Activated B cell treated with CpG ODN at 0.5 μM for 24 hours (primary cell): ENCODE measurements at regions not wholly inside any gene's neighbourhood (a gene's known extent, or its start where the extent isn't known, plus 50 kb on each side); places are given as distances from the start of the nearest gene placed in this dataset.

Experiments
- ATAC-seq: fragments of 200-7000 bp; cut with Tn5 transposase; one replicate; pipeline ENCODE4 v1.10.0; 2021; ENCODE audit warnings: low read depth, mild to moderate bottlenecking, moderate library complexity
- CTCF ChIA-PET: fragments of 350-600 bp; sonication (Branson Sonifier 250); formaldehyde crosslinking; loops from one replicate; lab custom pipeline; 2021; ENCODE audit warnings: antibody characterized with exemption; lab: Charles Lee
- POLR2A ChIA-PET: fragments of 350-600 bp; sonication (Branson Sonifier 250); formaldehyde crosslinking; loops from one replicate; lab custom pipeline; 2021; ENCODE audit warnings: antibody characterized with exemption; lab: Charles Lee
- DNase-seq: peaks from one replicate; pipeline ENCODE4 v3.0.0; 2022
- H3K27ac Mint-ChIP-seq: one replicate; pipeline ENCODE4 v1.8.0; 2020; ENCODE audit warnings: mixed read lengths
- H3K27me3 Mint-ChIP-seq: one replicate; pipeline ENCODE4 v1.8.0; 2021; ENCODE audit warnings: mixed read lengths
- H3K36me3 Mint-ChIP-seq: one replicate; pipeline ENCODE4 v1.8.0; 2021; ENCODE audit warnings: low read depth, mixed read lengths
- H3K4me1 Mint-ChIP-seq: one replicate; pipeline ENCODE4 v1.8.0; 2021; ENCODE audit warnings: mixed read lengths
- H3K4me3 Mint-ChIP-seq: one replicate; pipeline ENCODE4 v1.8.0; 2020; ENCODE audit warnings: mild to moderate bottlenecking, mixed read lengths
- H3K9me3 Mint-ChIP-seq: one replicate; pipeline ENCODE4 v1.8.0; 2020; ENCODE audit warnings: mixed read lengths
- intact Hi-C: fragments of 100-400 bp; cut with micrococcal nuclease; formaldehyde crosslinking; loops from one replicate; pipeline ENCODE4 v1.15.1; 2024
- TF ChIP-seq, protein P1 (sequence below): fragments of 200-600 bp; IDR thresholded peaks from one replicate; pipeline ENCODE4 v1.8.0; 2022; ENCODE audit warnings: antibody characterized with exemption, mild to moderate bottlenecking

DNA sequence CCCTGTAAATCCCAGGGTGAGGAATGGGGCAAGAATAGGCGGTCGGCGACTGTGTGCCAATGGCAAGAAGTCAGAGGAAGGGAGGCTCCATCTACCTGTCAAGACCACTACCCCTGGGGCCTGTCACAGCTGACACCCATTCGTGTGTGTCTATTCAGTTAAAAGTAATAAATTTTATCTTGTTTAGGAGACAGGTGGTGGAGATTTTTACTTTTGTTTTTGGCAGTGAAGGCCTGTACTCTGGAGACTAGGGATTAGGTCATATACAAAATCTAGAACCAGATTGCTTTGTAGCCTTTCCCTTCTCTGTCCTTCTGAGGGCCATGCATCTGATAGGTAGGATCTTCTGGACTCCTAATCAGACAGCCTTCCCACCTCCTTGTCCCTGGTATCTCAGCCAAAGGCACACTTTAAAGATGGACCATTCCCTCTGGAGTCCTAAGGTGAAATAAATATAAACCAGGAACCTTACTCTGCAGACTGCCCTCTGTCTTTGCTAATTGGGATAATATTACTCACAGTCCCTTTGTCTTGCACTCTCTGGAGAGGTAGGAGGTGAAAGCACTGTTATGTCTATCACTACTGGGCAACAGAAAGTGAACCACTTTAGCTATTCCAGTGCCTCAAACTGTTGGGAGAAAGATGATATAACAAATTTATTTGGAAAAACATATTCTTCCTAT lies 213.2 kb upstream of the ACTBL2 start:
- TF ChIP-seq, protein P1, sequence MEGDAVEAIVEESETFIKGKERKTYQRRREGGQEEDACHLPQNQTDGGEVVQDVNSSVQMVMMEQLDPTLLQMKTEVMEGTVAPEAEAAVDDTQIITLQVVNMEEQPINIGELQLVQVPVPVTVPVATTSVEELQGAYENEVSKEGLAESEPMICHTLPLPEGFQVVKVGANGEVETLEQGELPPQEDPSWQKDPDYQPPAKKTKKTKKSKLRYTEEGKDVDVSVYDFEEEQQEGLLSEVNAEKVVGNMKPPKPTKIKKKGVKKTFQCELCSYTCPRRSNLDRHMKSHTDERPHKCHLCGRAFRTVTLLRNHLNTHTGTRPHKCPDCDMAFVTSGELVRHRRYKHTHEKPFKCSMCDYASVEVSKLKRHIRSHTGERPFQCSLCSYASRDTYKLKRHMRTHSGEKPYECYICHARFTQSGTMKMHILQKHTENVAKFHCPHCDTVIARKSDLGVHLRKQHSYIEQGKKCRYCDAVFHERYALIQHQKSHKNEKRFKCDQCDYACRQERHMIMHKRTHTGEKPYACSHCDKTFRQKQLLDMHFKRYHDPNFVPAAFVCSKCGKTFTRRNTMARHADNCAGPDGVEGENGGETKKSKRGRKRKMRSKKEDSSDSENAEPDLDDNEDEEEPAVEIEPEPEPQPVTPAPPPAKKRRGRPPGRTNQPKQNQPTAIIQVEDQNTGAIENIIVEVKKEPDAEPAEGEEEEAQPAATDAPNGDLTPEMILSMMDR, result no peak
- ChIA-PET CTCF (no interaction called here), POLR2A (no interaction called here)
- Mint-ChIP-seq H3K4me3 (no peak overlapping the region), H3K27ac (no peak overlapping the region), H3K36me3 (no peaks in the 10 kb centered on the region), H3K9me3 (no peaks in the 10 kb centered on the region), H3K27me3 (no peaks in the 10 kb centered on the region), H3K4me1 (no peaks in the 10 kb centered on the region)
- ATAC-seq (no peak), DNase-seq (no peak)
- intact Hi-C loops, result no loop called here

DNA sequence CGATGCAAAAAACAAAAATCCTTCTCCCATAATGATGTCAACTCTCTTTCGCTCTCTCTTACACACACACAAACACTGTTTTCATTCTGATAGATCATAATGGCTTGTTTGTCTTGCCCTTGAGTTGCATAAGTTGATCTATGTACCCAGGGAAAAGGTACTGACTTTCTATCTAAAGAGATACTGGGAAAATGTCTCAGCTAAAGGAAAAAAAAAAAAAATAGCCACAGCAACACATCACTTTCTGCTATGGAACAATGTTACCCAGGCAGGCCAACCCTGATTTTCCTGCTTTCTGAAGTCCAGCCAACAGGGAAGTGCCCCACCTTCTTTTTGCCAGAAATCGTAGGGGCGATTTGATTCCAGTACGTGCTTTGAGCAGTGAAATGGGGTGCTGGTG lies 212.6 kb upstream of the ACTBL2 start:
- ChIA-PET POLR2A (no interaction called here), CTCF (no interaction called here)
- no peak overlapping the region for H3K27ac Mint-ChIP-seq
- H3K9me3 Mint-ChIP-seq, result no peaks in the 10 kb centered on the region
- H3K27me3 Mint-ChIP-seq, result no peaks in the 10 kb centered on the region
- DNase-seq, result no peak
- ATAC-seq, result no peak
- no peak overlapping the region for H3K4me3 Mint-ChIP-seq
- intact Hi-C loops, result no loop called here
- H3K36me3 Mint-ChIP-seq, result no peaks in the 10 kb centered on the region
- no peaks in the 10 kb centered on the region for H3K4me1 Mint-ChIP-seq
- TF ChIP-seq, protein P1, result no peak

DNA sequence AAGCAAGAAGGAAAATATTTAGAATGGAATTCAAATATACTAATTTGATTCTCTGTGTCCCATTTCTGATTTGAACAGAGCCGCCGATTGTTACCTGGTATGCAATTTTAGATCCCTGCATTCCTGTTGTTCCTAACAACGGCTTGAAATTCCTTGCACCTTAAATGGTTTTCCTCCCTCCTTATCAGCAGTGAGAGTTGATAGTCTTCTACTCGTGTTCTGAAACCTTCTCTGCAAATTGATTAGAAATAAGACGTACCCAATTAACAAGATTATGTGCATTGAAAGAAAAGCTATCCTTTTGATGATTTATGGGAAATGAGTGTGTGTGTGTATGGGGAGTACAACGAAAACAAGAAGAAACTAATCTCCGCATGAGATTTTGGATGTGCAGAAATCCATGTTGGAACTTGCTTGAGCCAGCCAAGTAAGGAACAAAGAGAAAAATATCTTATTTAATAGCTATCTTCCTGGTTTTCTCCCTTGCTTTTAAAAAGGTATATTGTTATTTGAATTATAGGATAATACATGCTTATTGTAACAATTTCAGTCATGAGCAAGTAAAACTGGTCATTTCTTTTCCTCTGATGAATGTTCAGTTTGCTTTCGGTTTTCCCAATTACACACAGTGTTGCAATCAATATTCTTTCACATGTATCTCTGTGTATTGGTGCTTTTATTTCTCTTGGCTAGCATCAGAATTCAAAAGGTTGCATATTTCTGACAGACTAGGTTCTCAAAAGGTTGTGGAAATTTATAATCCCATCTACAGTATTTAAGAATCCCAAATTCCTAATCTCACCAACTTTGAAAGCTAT lies 211.1 kb upstream of the ACTBL2 start:
- CTCF ChIA-PET, result no interaction called here
- no peak for ATAC-seq
- POLR2A ChIA-PET, result no interaction called here
- TF ChIP-seq, protein P1, result no peak
- no peak for DNase-seq
- H3K27ac Mint-ChIP-seq, result no peak overlapping the region
- peaks cover 2% of the 10 kb centered on the region for H3K27me3 Mint-ChIP-seq
- no peaks in the 10 kb centered on the region for H3K9me3 Mint-ChIP-seq
- no peaks in the 10 kb centered on the region for H3K4me1 Mint-ChIP-seq
- H3K36me3 Mint-ChIP-seq, result no peaks in the 10 kb centered on the region
- no peak overlapping the region for H3K4me3 Mint-ChIP-seq
- intact Hi-C loops, result no loop called here

DNA sequence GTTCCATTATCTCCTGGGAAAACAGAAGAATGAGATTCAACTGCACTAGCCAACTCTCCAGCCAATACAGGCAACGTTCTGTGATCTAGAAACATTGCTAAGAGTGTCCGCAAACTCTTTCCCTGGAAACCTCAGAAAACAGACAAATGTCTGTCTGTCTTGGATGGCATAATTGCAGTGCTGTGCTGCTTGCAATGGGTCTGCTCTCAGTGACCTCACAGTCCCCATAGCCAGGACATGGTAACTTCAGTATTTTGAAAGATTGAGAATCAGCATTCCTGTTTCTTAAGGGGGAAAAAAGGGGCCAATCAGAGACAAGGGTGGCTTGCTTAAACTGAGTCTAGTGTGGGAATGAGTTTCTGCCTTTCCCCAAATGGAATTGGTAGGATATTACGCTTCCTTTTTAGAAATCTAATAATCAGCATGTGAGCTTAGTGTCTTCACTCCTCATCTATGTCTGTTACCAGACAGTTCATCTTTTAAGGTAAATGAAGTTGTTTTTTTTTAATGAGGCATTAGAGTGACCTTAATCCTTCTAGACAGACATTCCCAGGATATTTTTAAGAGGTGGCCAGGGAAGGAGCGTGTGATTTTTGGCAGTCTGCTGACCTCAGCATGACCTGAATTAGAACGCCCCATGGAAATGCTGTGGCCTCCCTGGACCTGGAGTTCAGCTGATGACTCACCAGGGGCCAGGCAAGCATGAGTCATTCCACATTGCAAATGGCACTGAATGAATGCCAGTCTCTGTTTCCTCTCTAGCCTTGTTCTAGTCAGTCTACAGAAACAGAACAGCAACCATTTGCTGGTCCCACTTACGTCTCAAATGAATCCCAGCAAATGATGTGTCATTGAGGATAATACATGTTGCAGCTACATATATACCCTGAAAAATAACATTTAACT lies 210.2 kb upstream of the ACTBL2 start:
- ATAC-seq, result no peak
- no peaks in the 10 kb centered on the region for H3K4me1 Mint-ChIP-seq
- POLR2A ChIA-PET, result no interaction called here
- CTCF ChIA-PET, result no interaction called here
- TF ChIP-seq, protein P1, result no peak
- peaks cover 2% of the 10 kb centered on the region for H3K27me3 Mint-ChIP-seq
- H3K4me3 Mint-ChIP-seq, result no peak overlapping the region
- no peaks in the 10 kb centered on the region for H3K9me3 Mint-ChIP-seq
- H3K27ac Mint-ChIP-seq, result no peak overlapping the region
- no peaks in the 10 kb centered on the region for H3K36me3 Mint-ChIP-seq
- intact Hi-C loops, result no loop called here
- no peak for DNase-seq

DNA sequence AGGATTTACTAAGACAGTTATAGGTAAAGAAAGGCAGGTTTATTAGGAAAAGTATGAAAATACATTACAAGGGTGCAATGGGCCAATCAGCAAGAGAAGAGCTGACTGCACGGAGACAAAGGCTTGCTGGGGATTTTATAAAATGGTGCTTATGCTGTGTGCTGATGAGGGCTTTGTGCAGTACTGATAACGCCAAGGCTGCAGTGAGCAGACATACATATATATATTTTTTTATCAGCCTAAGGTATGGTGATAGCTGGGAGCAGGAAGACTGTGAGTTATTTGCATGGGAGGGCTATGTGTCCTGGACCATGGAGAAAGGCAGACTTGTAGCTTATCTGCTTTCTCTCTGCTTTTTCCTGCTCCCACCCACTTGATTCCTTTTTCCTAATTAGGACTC lies 208.1 kb upstream of the ACTBL2 start:
- no peaks in the 10 kb centered on the region for H3K9me3 Mint-ChIP-seq
- H3K36me3 Mint-ChIP-seq, result no peaks in the 10 kb centered on the region
- no peak overlapping the region for H3K27ac Mint-ChIP-seq
- peaks cover 2% of the 10 kb centered on the region for H3K27me3 Mint-ChIP-seq
- DNase-seq, result no peak
- intact Hi-C loops, result no loop called here
- TF ChIP-seq, protein P1, result no peak
- POLR2A ChIA-PET, result no interaction called here
- H3K4me1 Mint-ChIP-seq, result no peaks in the 10 kb centered on the region
- no peak overlapping the region for H3K4me3 Mint-ChIP-seq
- ATAC-seq, result no peak
- CTCF ChIA-PET, result no interaction called here
